HepG2 (cell line): ENCODE measurements at regions not wholly inside any gene's neighbourhood (a gene's known extent, or its start where the extent isn't known, plus 50 kb on each side); places are given as distances from the start of the nearest gene placed in this dataset.

Experiments used
- ATAC-seq: fragments of 200-7000 bp; cut with Tn5 transposase; 3 replicates; pipeline ENCODE4 v1.9.1; 2020; ENCODE audit warnings: mild to moderate bottlenecking, moderate library complexity
- BruUV-seq: library from RNA; stranded (reverse); fragments of 400-500 nt; replicated peaks from 2 replicates; lab custom pipeline; 2021; lab: Mats Ljungman, UMichigan
- CTCF ChIA-PET: fragments of 300-600 bp; formaldehyde crosslinking; extraction: SDS; loops from one replicate; lab custom pipeline; 2021; ENCODE audit warnings: low total read pairs, inconsistent platforms, low intra/inter-chr PET ratio; lab: Yijun Ruan, JAX
- POLR2A ChIA-PET: fragments of 350-600 bp; sonication (Branson Sonifier 250); formaldehyde crosslinking; loops from one replicate; lab custom pipeline; 2020; ENCODE audit warnings: antibody characterized with exemption, inconsistent platforms; lab: Yijun Ruan, JAX
- DNase-seq: peaks from one replicate; pipeline ENCODE4 v3.0.0-alpha.2; 2015; ENCODE audit warnings: low spot score
- FAIRE-seq: peaks from 3 replicates; lab custom pipeline; 2011; peaks lifted over from hg19 to GRCh38; lab: Jason Lieb, UNC
- H2AFZ ChIP-seq: one replicate; pipeline ENCODE4 v1.6.1; 2011; ENCODE audit warnings: low read length, inconsistent platforms
- H3K27ac ChIP-seq: fragments of 300-600 bp; 3 replicates; pipeline ENCODE4 v1.8.0; 2011; ENCODE audit warnings: mixed run types, mild to moderate bottlenecking, mixed read lengths, low read length, inconsistent platforms; ENCODE audit not compliant: insufficient read depth; ENCODE audit errors: extremely low read length
- H3K27me3 ChIP-seq, 2 experiments: fragments of 200-600 bp in 1 of 2; 2 replicates in 1 of 2; 3 replicates in 1 of 2; pipeline versions ENCODE4 v1.6.0 to v1.8.0; 2011; ENCODE audit warnings: low read length in 2 of 2, mild to moderate bottlenecking in 2 of 2, moderate library complexity in 2 of 2, inconsistent platforms in 1 of 2; ENCODE audit not compliant: insufficient read depth in 2 of 2, control insufficient read depth in 1 of 2
- H3K36me3 ChIP-seq, 2 experiments: fragments of 200-600 bp in 1 of 2; replicated peaks in 1 of 2; 2 replicates in 1 of 2; 3 replicates in 1 of 2; pipeline versions ENCODE4 v1.5.1 to v1.8.0; 2011; ENCODE audit warnings: low read length in 2 of 2, inconsistent platforms in 1 of 2; ENCODE audit not compliant: insufficient read depth in 2 of 2, control insufficient read depth in 1 of 2
- H3K4me1 ChIP-seq: 2 replicates; pipeline ENCODE4 v1.5.1; 2012; ENCODE audit warnings: low read length, inconsistent platforms; ENCODE audit not compliant: insufficient read depth
- H3K4me2 ChIP-seq: 2 replicates; pipeline ENCODE4 v1.6.0; 2011; ENCODE audit warnings: low read depth, low read length, inconsistent platforms
- H3K4me3 ChIP-seq, 3 experiments: fragments of 200-600 bp in 1 of 3; sonication (generic), shearing (Covaris generic) in 1 of 3; replicated peaks in 1 of 3; 2 replicates each; pipeline ENCODE4 v1.5.1; 2011 to 2016; ENCODE audit warnings: low read length in 3 of 3, inconsistent platforms in 2 of 3, low read depth in 2 of 3, mild to moderate bottlenecking in 2 of 3, control low read depth in 1 of 3, mixed read lengths in 1 of 3; ENCODE audit not compliant: insufficient read depth in 1 of 3
- H3K79me2 ChIP-seq: one replicate; pipeline ENCODE4 v1.6.1; 2011; ENCODE audit warnings: low read length, inconsistent platforms; ENCODE audit not compliant: insufficient read depth
- H3K9ac ChIP-seq: 2 replicates; pipeline ENCODE4 v1.6.0; 2011; ENCODE audit warnings: mild to moderate bottlenecking, low read depth, low read length, inconsistent platforms; ENCODE audit not compliant: insufficient read depth
- H3K9me3 ChIP-seq: 2 replicates; pipeline ENCODE4 v1.5.1; 2012; ENCODE audit warnings: mild to moderate bottlenecking, low read length
- H4K20me1 ChIP-seq: 2 replicates; pipeline ENCODE4 v1.6.0; 2011; ENCODE audit warnings: inconsistent platforms, mild to moderate bottlenecking, low read length, moderate library complexity; ENCODE audit not compliant: insufficient read depth
- AHR ChIP-seq: IDR thresholded peaks from 2 replicates; pipeline ENCODE4 v1.6.1; 2018; ENCODE audit warnings: missing genetic modification reagents, missing compliant biosample characterization
- ASH2L ChIP-seq: fragments of 300-600, 200-600 bp; sonication (generic); IDR thresholded peaks from 2 replicates; pipeline ENCODE4 v1.7.0; 2017; ENCODE audit warnings: low read depth, mild to moderate bottlenecking, moderate library complexity, mixed read lengths, low read length; ENCODE audit not compliant: insufficient read length
- ATF1 ChIP-seq: IDR thresholded peaks from 2 replicates; pipeline ENCODE4 v1.6.1; 2016; ENCODE audit warnings: mild to moderate bottlenecking, control low read depth
- NFE2 ChIP-seq: sonication (generic); formaldehyde crosslinking; IDR thresholded peaks from 2 replicates; pipeline ENCODE4 v1.4.0; 2020; ENCODE audit warnings: missing genetic modification reagents
- NRL ChIP-seq: sonication (generic); formaldehyde crosslinking; IDR thresholded peaks from 2 replicates; pipeline ENCODE4 v1.5.0; 2020; ENCODE audit warnings: missing genetic modification reagents, mild to moderate bottlenecking, moderate library complexity, borderline replicate concordance
- PHB2 ChIP-seq: fragments of 450-650 bp; IDR thresholded peaks from 2 replicates; pipeline ENCODE4 v1.6.1; 2018; ENCODE audit not compliant: partially characterized antibody
- PRDM4 ChIP-seq: sonication (generic); formaldehyde crosslinking; IDR thresholded peaks from 2 replicates; pipeline ENCODE4 v1.9.0; 2021; ENCODE audit warnings: missing genetic modification reagents, borderline replicate concordance
- ZFP91 ChIP-seq: sonication (generic); formaldehyde crosslinking; IDR thresholded peaks from 2 replicates; pipeline ENCODE4 v1.9.0; 2022; ENCODE audit warnings: missing genetic modification reagents, mild to moderate bottlenecking, borderline replicate concordance
- ZKSCAN5 ChIP-seq: sonication (generic); formaldehyde crosslinking; IDR thresholded peaks from 2 replicates; pipeline ENCODE4 v1.5.1; 2020; ENCODE audit warnings: mild to moderate bottlenecking, missing genetic modification reagents
- ZNF20 ChIP-seq: sonication (generic); formaldehyde crosslinking; IDR thresholded peaks from 2 replicates; pipeline ENCODE4 v1.4.0; 2020; ENCODE audit warnings: mild to moderate bottlenecking, moderate library complexity, missing genetic modification reagents
- ZNF646 ChIP-seq: sonication (generic); formaldehyde crosslinking; IDR thresholded peaks from 2 replicates; pipeline ENCODE4 v1.9.0; 2021; ENCODE audit warnings: mild to moderate bottlenecking, missing genetic modification reagents
- ZNF781 ChIP-seq: sonication (generic); formaldehyde crosslinking; IDR thresholded peaks from 2 replicates; pipeline ENCODE4 v1.5.1; 2020; ENCODE audit warnings: borderline replicate concordance, mild to moderate bottlenecking, missing genetic modification reagents; ENCODE audit errors: not compliant biosample characterization
- ZSCAN12 ChIP-seq: sonication (generic); formaldehyde crosslinking; IDR thresholded peaks from 2 replicates; pipeline ENCODE4 v1.9.0; 2021; ENCODE audit warnings: mild to moderate bottlenecking, missing genetic modification reagents
- WGBS: methylation state at CpG from one replicate; pipeline ENCODE4 v1.1.6; 2017; ENCODE audit warnings: low lambda C conversion rate; 5-methylcytosine and 5-hydroxymethylcytosine counted together
- in situ Hi-C: cut with HindIII; loops from 2 replicates; pipeline ENCODE4 v1.10.0; 2017; ENCODE audit warnings: low pct_unique_long_range_greater_than_20kb; ENCODE audit not compliant: extremely low pct_ligation_motif_present
- intact Hi-C: fragments of 100-400 bp; cut with micrococcal nuclease; formaldehyde crosslinking; loops from one replicate; pipeline ENCODE4 v1.10.0; 2022; ENCODE audit not compliant: unreplicated experiment

- no peak for TF ChIP-seq ZNF646 (CRISPR knock-in tag)
- TF ChIP-seq ZFP91 = no peak
- TF ChIP-seq ATF1 = no peak
- TF ChIP-seq, all 625 proteins: peak for 0
Observed at GRCh38 chr2:103527278-103527677, 765.4 kb downstream of the TMEM182 start (continued).

- H3K79me2 ChIP-seq = no peaks in the 10 kb centered on the region
- POLR2A ChIA-PET = no interaction called here
- ATAC-seq (no peak), DNase-seq (no peak), FAIRE-seq (no peak)
- H3K9ac ChIP-seq = no peak overlapping the region
- in situ Hi-C loops = no loop called here
- no peak overlapping the region for H3K27ac ChIP-seq
- no peaks in the 10 kb centered on the region for H3K27me3 ChIP-seq
- no peak overlapping the region for H3K4me2 ChIP-seq
- BruUV-seq = no TSS peak
- H3K36me3 ChIP-seq = no peaks in the 10 kb centered on the region
- intact Hi-C loops = no loop called here
- no peak overlapping the region for H3K4me3 ChIP-seq
- no peaks in the 10 kb centered on the region for H3K4me1 ChIP-seq
- no peaks in the 10 kb centered on the region for H4K20me1 ChIP-seq
- H3K9me3 ChIP-seq = peaks cover 77% of the 10 kb centered on the region
- WGBS = 27% methylated on average over 5 of the region's 5 CpGs
- CTCF ChIA-PET = no interaction called here
- no peak overlapping the region for H2AFZ ChIP-seq
- TF ChIP-seq ZNF781 (CRISPR knock-in tag) (no peak), NFE2 (CRISPR knock-in tag) (no peak), NRL (no peak), ZSCAN12 (CRISPR knock-in tag) (no peak), AHR (CRISPR knock-in tag) (no peak), ASH2L (no peak), ZNF20 (CRISPR knock-in tag) (no peak), PRDM4 (no peak), PHB2 (no peak), ZKSCAN5 (CRISPR knock-in tag) (no peak)
Observed at GRCh38 chr2:103529798-103530502, 768.1 kb downstream of the TMEM182 start.
